NT2/D1 (cell line): ENCODE measurements at regions not wholly inside any gene's neighbourhood (a gene's known extent, or its start where the extent isn't known, plus 50 kb on each side); places are given as distances from the start of the nearest gene placed in this dataset.

ENCODE experiments used
- YY1 ChIP-seq: IDR thresholded peaks from 2 replicates; pipeline ENCODE4 v1.6.1; 2011; ENCODE audit not compliant: insufficient read length, insufficient read depth
- ZNF274 ChIP-seq: IDR thresholded peaks from 2 replicates; pipeline ENCODE4 v1.6.1; 2011; ENCODE audit warnings: mild to moderate bottlenecking, low read depth, low read length

DNA sequence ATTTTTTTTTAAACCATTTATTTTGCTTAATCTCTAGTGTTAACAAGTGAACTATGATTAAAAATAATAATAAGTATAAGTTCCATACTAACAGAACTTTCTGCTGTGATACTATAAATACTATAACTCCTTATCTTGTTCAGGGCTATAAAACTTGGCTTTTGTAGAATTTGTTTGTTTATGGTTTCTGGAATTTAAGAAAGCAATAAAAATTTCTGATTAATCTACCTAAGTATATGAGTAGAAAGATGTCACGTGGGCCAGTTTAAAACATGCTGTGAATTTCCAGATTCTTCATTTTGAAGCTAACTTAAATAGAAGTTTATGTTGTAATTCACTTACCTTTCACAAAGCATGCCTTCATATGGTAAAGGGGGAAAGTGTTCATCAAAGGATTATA lies 1236.3 kb upstream of the ACVR2A start:
- no peak for TF ChIP-seq ZNF274
- TF ChIP-seq YY1: no peak
